Esophagus squamous epithelium (tissue), 4 donors: ENCODE measurements at regions not wholly inside any gene's neighbourhood (a gene's known extent, or its start where the extent isn't known, plus 50 kb on each side); places are given as distances from the start of the nearest gene placed in this dataset.
"Not testable (repeated sequence)": the region's sequence is repeated elsewhere in the genome, so short reads cannot be mapped to it uniquely, and the experiment has no call there.

Source experiments
- POLR2A ChIP-seq, 4 donors: fragments of 450-650 bp; IDR thresholded peaks; one replicate each; pipeline ENCODE4 v1.6.1; 2017; ENCODE audit warnings: antibody characterized with exemption in 4 of 4, mild to moderate bottlenecking in 4 of 4, moderate library complexity in 3 of 4
- TF ChIP-seq, protein P1 (sequence below), 6 experiments: fragments of 450-650 bp in 4 of 6; fragments of 200-600 bp in 2 of 6; sonication (generic) in 2 of 6; IDR thresholded peaks; one replicate each; pipeline ENCODE4 v1.5.1; 2016 to 2019; ENCODE audit warnings: antibody characterized with exemption in 6 of 6, mild to moderate bottlenecking in 4 of 6, moderate library complexity in 4 of 6

DNA sequence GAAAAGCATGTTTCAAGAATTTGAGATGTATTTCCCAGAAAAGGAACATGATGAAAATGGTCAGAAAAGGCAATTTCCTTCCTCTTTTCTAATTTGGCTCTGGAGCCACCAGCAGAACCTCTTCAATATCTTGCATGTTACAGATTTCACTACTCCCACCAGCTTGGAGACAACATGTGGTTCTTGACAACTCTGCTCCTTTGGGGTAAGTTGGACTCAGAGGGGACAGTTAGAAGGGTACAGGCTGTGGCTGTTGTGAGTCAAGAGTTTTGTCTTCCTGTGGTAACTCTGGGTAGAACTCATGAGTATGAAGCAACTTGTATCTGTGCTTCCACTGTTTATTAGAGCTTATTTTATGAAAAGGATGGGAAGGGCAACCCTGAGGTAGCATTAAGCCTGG is 96.9 kb downstream of the FAM72B start:
- TF ChIP-seq, protein P1, sequence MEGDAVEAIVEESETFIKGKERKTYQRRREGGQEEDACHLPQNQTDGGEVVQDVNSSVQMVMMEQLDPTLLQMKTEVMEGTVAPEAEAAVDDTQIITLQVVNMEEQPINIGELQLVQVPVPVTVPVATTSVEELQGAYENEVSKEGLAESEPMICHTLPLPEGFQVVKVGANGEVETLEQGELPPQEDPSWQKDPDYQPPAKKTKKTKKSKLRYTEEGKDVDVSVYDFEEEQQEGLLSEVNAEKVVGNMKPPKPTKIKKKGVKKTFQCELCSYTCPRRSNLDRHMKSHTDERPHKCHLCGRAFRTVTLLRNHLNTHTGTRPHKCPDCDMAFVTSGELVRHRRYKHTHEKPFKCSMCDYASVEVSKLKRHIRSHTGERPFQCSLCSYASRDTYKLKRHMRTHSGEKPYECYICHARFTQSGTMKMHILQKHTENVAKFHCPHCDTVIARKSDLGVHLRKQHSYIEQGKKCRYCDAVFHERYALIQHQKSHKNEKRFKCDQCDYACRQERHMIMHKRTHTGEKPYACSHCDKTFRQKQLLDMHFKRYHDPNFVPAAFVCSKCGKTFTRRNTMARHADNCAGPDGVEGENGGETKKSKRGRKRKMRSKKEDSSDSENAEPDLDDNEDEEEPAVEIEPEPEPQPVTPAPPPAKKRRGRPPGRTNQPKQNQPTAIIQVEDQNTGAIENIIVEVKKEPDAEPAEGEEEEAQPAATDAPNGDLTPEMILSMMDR (IDR thresholded peaks at IDR 0.05), result not testable (repeated sequence)
- TF ChIP-seq POLR2A (IDR thresholded peaks at IDR 0.05), result not testable (repeated sequence)
